ENCODE measurements at regions not wholly inside any gene's neighbourhood (a gene's known extent, or its start where the extent isn't known, plus 50 kb on each side); places are given as distances from the start of the nearest gene placed in this dataset.

DNA sequence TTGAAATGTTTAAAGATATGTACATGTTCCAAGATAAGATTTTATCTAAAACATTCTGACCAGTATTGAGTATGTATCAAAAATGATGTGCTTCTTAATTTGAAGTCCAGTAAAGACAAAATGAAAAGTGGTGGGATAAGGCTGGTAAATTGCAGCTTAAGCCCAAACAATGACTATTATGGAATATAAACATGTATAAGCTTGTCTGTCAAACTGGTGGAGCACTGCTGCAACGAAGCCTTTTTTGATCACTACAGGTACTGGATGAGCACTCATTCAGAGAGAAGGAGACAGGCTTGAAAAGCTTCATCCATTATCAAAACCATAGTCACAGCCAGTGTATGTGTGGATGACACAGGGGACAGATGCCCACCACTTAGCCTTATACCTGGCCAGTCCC is 138.4 kb downstream of the ATP23 start:
- H3K36me3 Mint-ChIP-seq (ENCODE audit: low read depth): no peaks in the 10 kb centered on the region

DNA sequence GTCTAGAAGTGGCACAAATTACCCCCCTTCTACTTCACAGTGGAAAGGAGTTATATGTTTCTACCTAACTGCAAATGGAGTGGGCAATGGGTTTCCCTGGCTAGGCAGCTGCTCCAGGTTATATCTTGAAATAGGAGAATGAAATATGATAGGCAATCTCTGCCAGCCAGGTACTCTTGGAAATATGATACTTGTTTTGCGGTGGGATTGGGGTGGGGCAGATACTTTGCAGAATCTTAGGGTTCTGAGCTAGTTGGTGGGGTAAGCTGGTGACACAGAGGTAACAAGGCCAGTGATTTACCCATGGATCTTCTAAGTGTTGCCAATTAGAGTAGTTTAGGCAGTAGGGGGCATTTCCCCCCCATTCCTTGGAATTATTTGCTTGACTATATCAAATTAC is 140.1 kb downstream of the ATP23 start:
- TF ChIP-seq, protein P1, sequence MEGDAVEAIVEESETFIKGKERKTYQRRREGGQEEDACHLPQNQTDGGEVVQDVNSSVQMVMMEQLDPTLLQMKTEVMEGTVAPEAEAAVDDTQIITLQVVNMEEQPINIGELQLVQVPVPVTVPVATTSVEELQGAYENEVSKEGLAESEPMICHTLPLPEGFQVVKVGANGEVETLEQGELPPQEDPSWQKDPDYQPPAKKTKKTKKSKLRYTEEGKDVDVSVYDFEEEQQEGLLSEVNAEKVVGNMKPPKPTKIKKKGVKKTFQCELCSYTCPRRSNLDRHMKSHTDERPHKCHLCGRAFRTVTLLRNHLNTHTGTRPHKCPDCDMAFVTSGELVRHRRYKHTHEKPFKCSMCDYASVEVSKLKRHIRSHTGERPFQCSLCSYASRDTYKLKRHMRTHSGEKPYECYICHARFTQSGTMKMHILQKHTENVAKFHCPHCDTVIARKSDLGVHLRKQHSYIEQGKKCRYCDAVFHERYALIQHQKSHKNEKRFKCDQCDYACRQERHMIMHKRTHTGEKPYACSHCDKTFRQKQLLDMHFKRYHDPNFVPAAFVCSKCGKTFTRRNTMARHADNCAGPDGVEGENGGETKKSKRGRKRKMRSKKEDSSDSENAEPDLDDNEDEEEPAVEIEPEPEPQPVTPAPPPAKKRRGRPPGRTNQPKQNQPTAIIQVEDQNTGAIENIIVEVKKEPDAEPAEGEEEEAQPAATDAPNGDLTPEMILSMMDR (IDR thresholded peaks at IDR 0.05): no peak
- Mint-ChIP-seq H3K4me1 (ENCODE audit: low read depth) (no peaks in the 10 kb centered on the region), H3K9me3 (no peaks in the 10 kb centered on the region), H3K36me3 (ENCODE audit: low read depth) (no peaks in the 10 kb centered on the region), H3K27me3 (peaks cover 47% of the 10 kb centered on the region), H3K27ac (no peak overlapping the region), H3K4me3 (no peak overlapping the region)
- H3K9me3 ChIP-seq (ENCODE audit: control insufficient read depth in 1 of 2, insufficient read depth in 1 of 2, low read length in 2 of 2): no peaks in the 10 kb centered on the region
- H3K4me3 ChIP-seq (ENCODE audit: low read length): no peak overlapping the region
- ATAC-seq (ENCODE audit: poor library complexity) (no peak), DNase-seq (no peak)
- CTCF ChIA-PET: no interaction called here
- H3K27me3 ChIP-seq (ENCODE audit: control insufficient read depth in 1 of 2, insufficient read depth in 2 of 2, low read length in 2 of 2): peaks cover 8 to 13% of the 10 kb centered on the region in 2 experiments
- POLR2A ChIA-PET: no interaction called here
- no peaks in the 10 kb centered on the region for H3K36me3 ChIP-seq (ENCODE audit: insufficient read depth, low read length)
- H3K4me1 ChIP-seq (ENCODE audit: insufficient read depth, low read length): no peaks in the 10 kb centered on the region
- intact Hi-C loops (cut with DNase I, micrococcal nuclease): no loop called here
- no peak overlapping the region for H3K27ac ChIP-seq (ENCODE audit: low read depth in 1 of 2, low read length in 2 of 2)

More for the DNA sequence above, 138.4 kb downstream of the ATP23 start:
- intact Hi-C loops (cut with DNase I, micrococcal nuclease): no loop called here
- Histone ChIP-seq H3K27me3 (ENCODE audit: control insufficient read depth in 1 of 2, insufficient read depth in 2 of 2, low read length in 2 of 2) (peaks cover 0 to 10% of the 10 kb centered on the region in 2 experiments), H3K4me3 (ENCODE audit: low read length) (no peak overlapping the region), H3K27ac (ENCODE audit: low read depth in 1 of 2, low read length in 2 of 2) (no peak overlapping the region), H3K36me3 (ENCODE audit: insufficient read depth, low read length) (no peaks in the 10 kb centered on the region), H3K9me3 (ENCODE audit: control insufficient read depth in 1 of 2, insufficient read depth in 1 of 2, low read length in 2 of 2) (no peaks in the 10 kb centered on the region), H3K4me1 (ENCODE audit: insufficient read depth, low read length) (no peaks in the 10 kb centered on the region)
- H3K27me3 Mint-ChIP-seq: peaks cover 30% of the 10 kb centered on the region
- ATAC-seq (ENCODE audit: poor library complexity): no peak
- TF ChIP-seq, protein P1 (IDR thresholded peaks at IDR 0.05): no peak
- ChIA-PET POLR2A (no interaction called here), CTCF (no interaction called here)
- no peaks in the 10 kb centered on the region for H3K9me3 Mint-ChIP-seq
- no peak for DNase-seq
- H3K27ac Mint-ChIP-seq: no peak overlapping the region
- H3K4me3 Mint-ChIP-seq: no peak overlapping the region
- H3K4me1 Mint-ChIP-seq (ENCODE audit: low read depth): no peaks in the 10 kb centered on the region

DNA sequence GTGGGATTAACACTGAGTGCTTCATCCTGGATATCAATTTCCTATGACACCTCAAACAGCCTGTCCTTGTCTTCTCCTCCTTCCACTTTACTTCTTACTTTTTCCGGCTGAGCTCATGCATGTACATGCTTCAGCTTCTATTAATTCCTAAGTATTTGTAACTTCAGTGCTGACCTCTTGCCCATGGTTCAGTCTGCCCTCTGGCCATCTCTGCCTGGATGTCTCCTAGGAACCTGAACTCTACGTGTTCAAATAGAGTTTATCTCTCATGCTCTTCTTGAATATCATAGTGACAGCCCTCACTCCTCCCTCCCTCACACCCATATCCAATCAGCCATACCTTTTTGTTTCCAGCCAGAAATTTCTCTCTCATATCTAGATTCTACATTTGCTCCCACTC is 141.6 kb downstream of the ATP23 start:
- DNase-seq: no peak
- TF ChIP-seq, protein P1 (IDR thresholded peaks at IDR 0.05): no peak
- CTCF ChIA-PET: no interaction called here
- H3K9me3 ChIP-seq (ENCODE audit: control insufficient read depth in 1 of 2, insufficient read depth in 1 of 2, low read length in 2 of 2): no peaks in the 10 kb centered on the region
- peaks cover 13 to 14% of the 10 kb centered on the region in 2 experiments for H3K27me3 ChIP-seq (ENCODE audit: control insufficient read depth in 1 of 2, insufficient read depth in 2 of 2, low read length in 2 of 2)
- Mint-ChIP-seq H3K9me3 (no peaks in the 10 kb centered on the region), H3K4me1 (ENCODE audit: low read depth) (no peaks in the 10 kb centered on the region), H3K27me3 (peaks cover 59% of the 10 kb centered on the region), H3K4me3 (no peak overlapping the region), H3K36me3 (ENCODE audit: low read depth) (no peaks in the 10 kb centered on the region), H3K27ac (no peak overlapping the region)
- no peaks in the 10 kb centered on the region for H3K36me3 ChIP-seq (ENCODE audit: insufficient read depth, low read length)
- POLR2A ChIA-PET: no interaction called here
- no peak for ATAC-seq (ENCODE audit: poor library complexity)
- intact Hi-C loops (cut with DNase I, micrococcal nuclease): no loop called here
- H3K27ac ChIP-seq (ENCODE audit: low read depth in 1 of 2, low read length in 2 of 2): no peak overlapping the region
- H3K4me3 ChIP-seq (ENCODE audit: low read length): no peak overlapping the region
- no peaks in the 10 kb centered on the region for H3K4me1 ChIP-seq (ENCODE audit: insufficient read depth, low read length)
